GM18951 (cell line): ENCODE measurements at regions not wholly inside any gene's neighbourhood (a gene's known extent, or its start where the extent isn't known, plus 50 kb on each side); places are given as distances from the start of the nearest gene placed in this dataset.
"Not testable (repeated sequence)": the region's sequence is repeated elsewhere in the genome, so short reads cannot be mapped to it uniquely, and the experiment has no call there.

Experiments
- POLR2A ChIP-seq: IDR thresholded peaks from 4 replicates; pipeline ENCODE4 v1.6.1; 2011; ENCODE audit warnings: mild to moderate bottlenecking; ENCODE audit not compliant: insufficient read length, insufficient read depth; ENCODE audit errors: extremely low read depth
- in situ Hi-C: fragments of 300-500 bp; cut with MboI; formaldehyde crosslinking; loops from one replicate; pipeline ENCODE4 v1.12.0; 2022; ENCODE audit warnings: low sequenced_read_pairs, mixed read lengths, inconsistent platforms; ENCODE audit not compliant: unreplicated experiment

DNA sequence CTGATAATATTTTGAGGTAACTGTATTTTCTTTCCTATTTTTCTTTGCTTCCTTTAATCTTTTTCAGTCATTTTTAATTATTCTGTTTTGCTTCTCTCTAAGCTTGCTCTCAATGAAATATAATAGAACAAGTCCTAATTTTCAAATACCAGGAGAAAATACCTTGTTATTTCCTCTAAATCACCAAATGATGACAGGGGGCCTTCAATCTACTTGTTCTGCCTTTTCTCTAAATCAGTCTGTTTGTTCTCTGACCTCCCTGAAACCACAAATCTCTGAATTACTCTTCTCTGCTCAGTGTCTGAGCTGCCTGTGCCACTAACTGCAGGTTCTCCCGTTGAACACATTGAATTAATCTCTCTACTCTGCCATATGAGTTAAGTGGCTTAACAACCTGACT lies 286.2 kb downstream of the C11orf87 start:
- in situ Hi-C loops, result no loop called here
- TF ChIP-seq POLR2A, result no peak

DNA sequence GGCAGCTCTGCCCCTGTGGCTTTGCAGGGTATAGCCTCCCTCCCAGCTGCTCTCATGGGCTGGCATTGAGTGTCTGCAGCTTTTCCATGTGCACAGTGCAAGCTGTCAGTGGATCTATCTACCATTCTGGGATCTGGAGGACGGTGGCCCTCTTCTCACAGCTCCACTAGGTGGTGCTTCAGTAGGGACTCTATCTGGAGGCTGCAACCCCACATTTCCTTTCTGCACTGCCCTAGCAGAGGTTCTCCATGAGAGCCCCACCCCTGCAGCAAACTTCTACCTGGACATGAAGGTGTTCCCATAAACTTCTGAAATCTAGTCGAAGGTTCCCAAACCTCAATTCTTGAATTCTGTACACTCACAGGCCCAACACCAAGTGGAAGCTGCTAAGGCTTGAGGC lies 292.5 kb downstream of the C11orf87 start:
- in situ Hi-C loops, result not testable (repeated sequence)

DNA sequence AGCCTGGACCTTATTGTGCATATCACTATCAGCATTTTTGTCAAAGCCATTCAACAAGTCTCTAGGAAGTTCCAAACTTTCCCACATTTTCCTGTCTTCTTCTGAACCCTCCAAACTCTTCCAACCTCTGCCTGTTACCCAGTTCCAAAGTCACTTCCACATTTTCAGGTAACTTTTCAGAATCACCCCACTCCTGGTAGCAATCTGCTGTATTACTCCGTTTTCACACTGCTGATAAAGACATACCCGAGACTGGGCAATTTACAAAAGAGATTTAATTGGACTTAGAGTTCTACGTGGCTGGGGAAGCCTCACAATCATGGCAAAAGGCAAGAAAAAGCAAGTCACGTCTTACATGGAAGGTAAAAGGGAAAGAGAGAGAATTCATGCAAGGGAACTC lies 293.4 kb downstream of the C11orf87 start:
- in situ Hi-C loops, result not testable (repeated sequence)

DNA sequence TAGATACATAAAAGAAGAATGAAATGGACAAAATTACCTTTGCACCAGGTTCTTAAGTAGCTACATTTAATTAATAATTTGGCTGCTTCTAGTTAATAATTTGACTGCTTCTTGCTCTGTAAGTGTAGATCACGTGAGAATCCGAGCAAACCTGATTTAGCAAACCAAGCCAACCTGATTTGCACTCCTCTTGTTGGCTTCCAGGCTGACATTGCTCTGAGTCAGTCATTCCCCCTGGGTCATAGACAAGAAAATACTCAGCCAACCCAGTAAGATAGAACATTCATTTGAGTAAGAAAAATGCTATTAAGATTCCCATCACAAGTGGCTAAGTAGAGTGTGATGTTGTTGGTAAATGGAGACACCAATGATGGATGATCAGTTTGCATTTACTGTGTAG lies 304.1 kb downstream of the C11orf87 start:
- in situ Hi-C loops, result no loop called here
- TF ChIP-seq POLR2A, result no peak

DNA sequence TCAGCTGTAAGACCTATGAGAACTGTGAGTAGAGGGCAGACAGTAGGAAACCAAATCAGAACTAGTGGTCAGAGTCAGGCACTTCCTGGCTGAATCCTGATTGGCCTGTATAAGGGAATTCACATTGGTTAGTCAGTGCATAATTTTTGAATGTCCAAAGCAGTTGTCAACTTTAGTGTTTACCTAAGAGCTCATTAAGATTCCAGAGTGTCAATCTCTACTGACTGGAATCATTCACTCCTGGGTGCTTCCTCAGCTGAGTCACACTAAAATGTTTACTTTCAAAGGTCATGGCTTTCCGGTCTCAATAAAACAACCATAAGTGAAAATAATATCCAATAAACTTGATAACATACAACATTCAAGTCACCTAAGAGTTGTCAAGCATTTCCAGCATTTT lies 306.1 kb downstream of the C11orf87 start:
- no peak for TF ChIP-seq POLR2A

DNA sequence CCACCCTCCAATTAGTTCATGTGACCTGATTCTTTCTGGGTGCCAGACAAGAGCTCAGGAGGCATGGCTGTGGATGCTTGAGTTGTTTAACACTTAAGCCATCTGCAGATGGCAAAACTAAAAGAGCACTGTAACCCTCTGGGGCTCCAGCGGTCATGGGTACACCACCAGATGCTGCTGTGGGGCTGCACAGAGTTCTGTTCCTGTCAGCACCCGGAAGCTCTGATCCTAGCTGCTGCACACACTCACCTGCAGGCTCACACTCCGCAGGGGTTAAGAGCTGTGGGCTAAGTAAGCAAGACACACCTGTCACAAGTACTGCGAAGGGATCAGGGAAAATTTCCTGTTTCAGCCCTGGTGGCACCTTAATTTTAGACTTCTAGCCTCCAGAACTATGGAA lies 307.8 kb downstream of the C11orf87 start:
- in situ Hi-C loops, result no loop called here
- TF ChIP-seq POLR2A, result no peak

More for the DNA sequence above, 306.1 kb downstream of the C11orf87 start:
- in situ Hi-C loops, result no loop called here

DNA sequence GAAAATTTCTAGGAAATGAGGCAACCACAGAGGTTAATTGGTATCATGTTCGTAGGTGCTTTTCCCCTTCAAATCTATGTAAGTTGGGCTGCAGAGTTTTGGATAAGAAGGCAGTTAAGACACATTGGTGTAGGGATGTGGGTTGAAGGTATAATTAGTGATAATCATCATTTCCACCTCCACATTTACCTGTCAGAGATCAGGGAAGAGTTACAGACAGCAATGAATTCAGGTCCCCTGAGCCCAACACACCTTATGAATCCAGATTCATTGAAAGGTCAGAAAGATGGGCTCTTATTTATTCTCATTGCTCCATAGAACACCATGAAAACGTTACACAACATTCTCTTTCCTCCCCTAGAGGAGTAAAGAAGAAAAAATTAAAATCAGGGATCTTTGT lies 308.7 kb downstream of the C11orf87 start:
- TF ChIP-seq POLR2A, result no peak
- in situ Hi-C loops, result no loop called here

DNA sequence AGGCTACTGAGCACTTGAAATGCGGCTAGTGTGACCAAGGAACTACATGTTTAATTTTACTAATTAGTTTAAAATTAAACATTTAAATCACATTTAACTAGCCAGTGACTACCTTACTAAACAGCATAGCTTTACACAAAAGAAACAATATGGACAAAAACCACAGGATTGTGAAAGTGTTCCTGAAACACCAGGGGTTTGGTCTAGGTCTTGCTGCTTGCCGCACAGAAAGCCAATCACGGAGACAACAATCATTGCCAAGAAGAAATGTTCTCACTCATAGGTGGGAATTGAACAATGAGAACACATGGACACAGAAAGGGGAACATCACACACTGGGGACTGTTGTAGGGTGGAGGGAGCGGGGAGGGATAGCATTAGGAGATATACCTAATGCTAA lies 309.5 kb downstream of the C11orf87 start:
- in situ Hi-C loops, result no loop called here
- no peak for TF ChIP-seq POLR2A

DNA sequence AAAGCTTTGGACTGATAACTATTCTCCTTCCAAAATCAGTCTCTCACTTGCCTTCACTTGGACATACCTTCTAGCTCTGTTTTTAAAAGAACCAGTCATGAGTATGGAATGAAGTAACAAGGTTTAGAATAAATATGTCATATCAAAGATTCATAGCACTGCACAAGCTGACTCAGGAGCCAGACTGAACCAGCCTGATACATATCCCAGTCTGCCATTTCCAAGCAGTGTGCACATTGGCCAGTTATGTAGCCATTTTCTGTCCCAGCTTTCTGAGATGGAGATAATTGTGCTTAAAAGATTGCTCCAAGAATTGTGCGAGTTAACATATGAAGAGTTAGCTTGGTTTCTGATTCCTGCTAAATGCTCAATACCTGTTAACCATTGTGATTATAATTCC lies 311.3 kb downstream of the C11orf87 start:
- no peak for TF ChIP-seq POLR2A
- in situ Hi-C loops, result no loop called here

DNA sequence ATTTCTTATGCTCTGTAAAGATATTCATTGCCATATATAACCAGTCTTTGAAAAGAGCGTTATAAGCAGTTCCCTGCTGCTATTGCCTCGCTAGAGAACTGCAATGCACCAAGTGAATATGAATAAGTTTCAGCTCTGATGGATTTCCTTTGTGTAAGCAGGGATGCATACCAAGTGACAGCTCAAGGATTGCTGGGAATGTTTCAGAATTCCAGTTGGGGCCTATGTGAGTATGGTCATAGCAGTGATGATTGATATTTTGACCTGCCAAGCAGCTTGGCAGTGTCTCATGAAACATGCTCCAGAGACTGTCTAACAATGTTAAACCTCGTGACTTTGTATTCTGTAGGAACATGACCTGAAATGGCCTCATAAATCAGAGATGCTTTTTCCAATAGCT lies 312.6 kb downstream of the C11orf87 start:
- no peak for TF ChIP-seq POLR2A
- in situ Hi-C loops, result no loop called here

DNA sequence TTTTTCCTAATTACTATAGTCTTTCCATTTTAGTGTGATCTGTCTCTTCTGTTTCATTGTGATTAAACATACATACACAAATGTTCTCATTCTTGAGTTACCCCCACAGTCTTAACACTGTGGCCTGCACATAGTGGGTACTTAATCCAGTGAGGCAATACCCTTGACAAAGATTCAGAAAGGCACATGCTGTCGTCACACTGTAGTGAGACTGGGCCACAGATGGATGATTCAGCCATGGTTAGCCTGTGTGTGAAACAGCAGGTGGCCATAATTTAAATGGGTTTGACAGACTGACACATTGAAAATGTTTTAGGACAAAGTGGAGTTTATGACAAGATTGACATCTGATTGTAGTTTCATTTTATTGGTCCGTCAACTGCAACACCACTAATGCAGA lies 313.1 kb downstream of the C11orf87 start:
- TF ChIP-seq POLR2A, result no peak
- in situ Hi-C loops, result no loop called here

DNA sequence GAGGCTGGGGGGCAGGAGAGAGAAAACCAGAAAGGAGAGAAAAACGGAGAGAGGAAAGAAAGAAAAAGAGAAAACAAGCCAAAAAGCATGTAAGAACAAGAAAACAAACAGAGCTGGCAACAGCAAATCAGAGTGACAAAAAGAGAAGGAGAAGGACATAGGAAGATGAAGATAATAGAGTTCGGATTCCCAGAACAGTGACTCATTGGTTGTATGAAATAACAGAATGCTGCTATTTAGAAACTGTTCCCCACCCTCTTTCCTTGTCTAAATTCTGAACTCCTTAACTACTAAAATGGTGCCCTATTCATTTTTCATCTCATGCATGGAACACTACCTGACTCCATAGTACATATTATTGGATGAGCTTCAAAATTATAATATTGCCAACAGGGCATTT lies 317.4 kb downstream of the C11orf87 start:
- TF ChIP-seq POLR2A, result no peak
- in situ Hi-C loops, result no loop called here

DNA sequence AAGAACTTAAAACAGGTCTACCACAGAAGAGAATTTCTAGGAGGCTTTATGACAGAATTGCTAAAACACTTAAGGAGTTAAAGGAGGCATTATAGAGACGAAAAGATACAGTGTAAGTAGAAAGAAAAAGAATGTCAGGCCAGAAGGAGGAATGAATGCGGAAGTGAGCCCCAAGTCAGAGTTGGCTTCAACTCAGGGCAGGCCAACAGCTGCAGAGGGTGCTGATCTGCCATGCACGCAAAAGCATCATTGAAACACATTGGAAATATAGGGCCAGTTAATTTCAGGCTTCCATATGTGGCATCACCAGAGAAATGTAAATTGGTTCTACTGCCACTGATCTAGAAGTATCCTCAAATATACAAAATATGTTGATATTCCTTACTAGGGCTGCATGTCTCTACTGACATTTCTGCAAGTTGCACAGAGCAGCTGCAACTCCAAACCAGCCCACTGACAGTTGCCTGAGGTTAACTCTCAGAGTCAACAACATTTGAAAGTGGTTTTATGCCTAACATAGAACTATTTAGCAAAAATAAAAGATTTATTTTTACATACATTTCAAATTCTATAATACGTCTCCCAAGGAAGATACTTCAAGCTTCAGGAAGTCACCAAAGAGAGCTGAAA lies 324.1 kb downstream of the C11orf87 start:
- in situ Hi-C loops, result no loop called here
- TF ChIP-seq POLR2A, result no peak

DNA sequence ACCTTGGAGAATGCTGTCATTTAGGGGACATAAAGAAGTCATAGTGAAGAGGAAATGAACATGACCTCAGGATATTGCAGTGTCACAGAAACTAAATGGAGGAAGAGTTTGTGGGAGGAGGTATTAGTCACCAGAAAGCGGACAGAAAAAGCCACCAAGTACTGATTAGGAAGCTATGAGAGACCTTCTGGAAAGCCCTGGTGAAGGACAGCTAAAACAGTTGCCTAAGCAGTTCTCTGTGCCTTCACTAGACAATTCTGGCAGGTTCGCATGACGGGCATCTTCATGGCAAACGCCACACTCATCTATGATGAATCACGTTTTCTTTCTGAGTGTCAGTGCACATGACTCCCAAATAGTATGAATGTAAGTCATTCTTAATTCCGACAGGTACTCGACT lies 325.8 kb downstream of the C11orf87 start:
- in situ Hi-C loops, result no loop called here
- TF ChIP-seq POLR2A, result no peak

DNA sequence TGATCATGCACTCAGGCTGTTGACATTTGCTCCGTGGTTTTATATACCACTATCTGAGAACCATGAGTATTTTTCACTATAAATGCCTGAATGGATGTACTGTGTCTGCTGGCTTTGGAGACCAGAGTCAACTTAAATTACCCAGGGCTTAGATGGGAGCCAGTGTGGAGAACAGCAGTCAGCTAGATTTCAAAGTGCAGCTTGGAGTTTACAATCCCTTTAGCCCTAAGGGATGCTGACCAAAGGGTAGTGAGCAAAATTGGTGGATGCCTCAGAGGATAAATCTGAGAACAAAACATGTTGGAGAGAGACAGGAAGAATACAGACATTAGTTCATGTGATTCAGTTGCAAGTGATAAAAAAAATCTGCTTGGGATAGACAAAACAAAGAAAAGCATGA lies 327.5 kb downstream of the C11orf87 start:
- no peak for TF ChIP-seq POLR2A
- in situ Hi-C loops, result no loop called here
